ENCODE measurements at regions not wholly inside any gene's neighbourhood (a gene's known extent, or its start where the extent isn't known, plus 50 kb on each side); places are given as distances from the start of the nearest gene placed in this dataset.

- CTCF ChIA-PET: no interaction called here
Observed at GRCh38 chr7:26483843-26484242, 192.2 kb downstream of the SNX10 start.

GRCh38 chr7:26485367-26485934 lies 193.8 kb downstream of the SNX10 start:
- H4K20me1 ChIP-seq (ENCODE audit: insufficient read depth): no peaks in the 10 kb centered on the region
- POLR2A ChIA-PET (ENCODE audit: unreplicated experiment): no interaction called here
- no peaks in the 10 kb centered on the region for H3K4me1 ChIP-seq (replicated peaks; ENCODE audit: insufficient read depth)
- TF ChIP-seq EZH2 (IDR thresholded peaks at IDR 0.05; ENCODE audit: low read depth) (no peak), CTCF (conservative IDR thresholded peaks at IDR 0.05) (no peak)
- no peaks in the 10 kb centered on the region for H3K36me3 ChIP-seq (ENCODE audit: low read depth)
- no peak for DNase-seq
- intact Hi-C loops (cut with micrococcal nuclease; ENCODE audit: unreplicated experiment): no loop called here
- BruUV-seq (replicated peaks): no TSS peak
- no peak overlapping the region for H3K27ac ChIP-seq
- CTCF ChIA-PET: no interaction called here
- no peak overlapping the region for H3K4me3 ChIP-seq
- peaks cover 23% of the 10 kb centered on the region; the same call in 1 of the 2 replicates for H3K9me3 ChIP-seq (ENCODE audit: insufficient read depth, low read depth)
- H2AFZ ChIP-seq: no peak overlapping the region
- no peaks in the 10 kb centered on the region for H3K9me2 ChIP-seq (ENCODE audit: insufficient read depth)
- H3K27me3 ChIP-seq (ENCODE audit: insufficient read depth, low read depth): no peaks in the 10 kb centered on the region
- no peaks in the 10 kb centered on the region for H3F3A ChIP-seq (ENCODE audit: insufficient read depth, low read depth)
- no peak overlapping the region for H3K4me2 ChIP-seq
- no peaks in the 10 kb centered on the region for H3K79me2 ChIP-seq (ENCODE audit: low read depth)

More at GRCh38 chr7:26483843-26484242, 192.2 kb downstream of the SNX10 start:
- POLR2A ChIA-PET (ENCODE audit: unreplicated experiment): no interaction called here
- BruUV-seq (replicated peaks): no TSS peak
- intact Hi-C loops (cut with micrococcal nuclease; ENCODE audit: unreplicated experiment): no loop called here
- no peaks in the 10 kb centered on the region for H4K20me1 ChIP-seq (ENCODE audit: insufficient read depth)
- no peaks in the 10 kb centered on the region for H3F3A ChIP-seq (ENCODE audit: insufficient read depth, low read depth)
- TF ChIP-seq EZH2 (IDR thresholded peaks at IDR 0.05; ENCODE audit: low read depth) (no peak), CTCF (conservative IDR thresholded peaks at IDR 0.05) (no peak)
- no peak overlapping the region for H3K4me2 ChIP-seq
- H3K4me3 ChIP-seq: no peak overlapping the region
- H3K27me3 ChIP-seq (ENCODE audit: insufficient read depth, low read depth): no peaks in the 10 kb centered on the region
- H3K4me1 ChIP-seq (replicated peaks; ENCODE audit: insufficient read depth): no peaks in the 10 kb centered on the region
- DNase-seq: no peak
- no peak overlapping the region for H2AFZ ChIP-seq
- no peak overlapping the region for H3K27ac ChIP-seq
- H3K79me2 ChIP-seq (ENCODE audit: low read depth): no peaks in the 10 kb centered on the region
- no peaks in the 10 kb centered on the region for H3K36me3 ChIP-seq (ENCODE audit: low read depth)
- peaks cover 23% of the 10 kb centered on the region; the same call in 1 of the 2 replicates for H3K9me3 ChIP-seq (ENCODE audit: insufficient read depth, low read depth)
- H3K9me2 ChIP-seq (ENCODE audit: insufficient read depth): no peaks in the 10 kb centered on the region

GRCh38 chr7:26486153-26486552 lies 194.5 kb downstream of the SNX10 start:
- Histone ChIP-seq H2AFZ (no peak overlapping the region), H3K36me3 (ENCODE audit: low read depth) (no peaks in the 10 kb centered on the region), H3K79me2 (ENCODE audit: low read depth) (no peaks in the 10 kb centered on the region), H3K4me3 (no peak overlapping the region), H3K4me2 (no peak overlapping the region), H3K4me1 (replicated peaks; ENCODE audit: insufficient read depth) (0 out of 2 replicates have a peak, but pooled peaks cover 5% of the 10 kb centered on the region), H3K9me3 (ENCODE audit: insufficient read depth, low read depth) (peaks cover 23% of the 10 kb centered on the region; the same call in 1 of the 2 replicates), H4K20me1 (ENCODE audit: insufficient read depth) (no peaks in the 10 kb centered on the region), H3K27me3 (ENCODE audit: insufficient read depth, low read depth) (no peaks in the 10 kb centered on the region), H3K9me2 (ENCODE audit: insufficient read depth) (no peaks in the 10 kb centered on the region), H3F3A (ENCODE audit: insufficient read depth, low read depth) (no peaks in the 10 kb centered on the region), H3K27ac (no peak overlapping the region)
- no TSS peak for BruUV-seq (replicated peaks)
- ChIA-PET CTCF (no interaction called here), POLR2A (ENCODE audit: unreplicated experiment) (no interaction called here)
- no peak for DNase-seq
- no peak for TF ChIP-seq EZH2 (IDR thresholded peaks at IDR 0.05; ENCODE audit: low read depth)
- no peak for TF ChIP-seq CTCF (conservative IDR thresholded peaks at IDR 0.05)
- intact Hi-C loops (cut with micrococcal nuclease; ENCODE audit: unreplicated experiment): no loop called here
